ENCODE measurements at regions not wholly inside any gene's neighbourhood (a gene's known extent, or its start where the extent isn't known, plus 50 kb on each side); places are given as distances from the start of the nearest gene placed in this dataset.

GRCh38 chr10:4255751-4256150 is 470.7 kb upstream of the KLF6 start:
- Mint-ChIP-seq H3K9me3 (no peaks in the 10 kb centered on the region), H3K27me3 (no peaks in the 10 kb centered on the region), H3K27ac (no peak overlapping the region), H3K4me3 (no peak overlapping the region), H3K36me3 (ENCODE audit: low read depth) (no peaks in the 10 kb centered on the region), H3K4me1 (no peaks in the 10 kb centered on the region)
- ChIA-PET POLR2A (no interaction called here), CTCF (no interaction called here)
- no peak for TF ChIP-seq CTCF (IDR thresholded peaks at IDR 0.05)
- intact Hi-C loops (cut with micrococcal nuclease) = no loop called here
- ATAC-seq (ENCODE audit: low read depth) = no peak
- DNase-seq = no peak

- no peak overlapping the region for H3K4me3 Mint-ChIP-seq
- ChIA-PET CTCF (no interaction called here), POLR2A (interaction anchor here (0.6 kb wide), 1 partner anchor 103 kb away, joined by 4 read pairs; no protein-coding TSS in a partner anchor)
- no peaks in the 10 kb centered on the region for H3K27me3 Mint-ChIP-seq
- no peak overlapping the region for H3K27ac Mint-ChIP-seq
- ATAC-seq (ENCODE audit: low read depth) (no peak), DNase-seq (no peak)
- H3K9me3 Mint-ChIP-seq = no peaks in the 10 kb centered on the region
- no peaks in the 10 kb centered on the region for H3K36me3 Mint-ChIP-seq (ENCODE audit: low read depth)
- no peak for TF ChIP-seq CTCF (IDR thresholded peaks at IDR 0.05)
- H3K4me1 Mint-ChIP-seq = no peaks in the 10 kb centered on the region
- intact Hi-C loops (cut with micrococcal nuclease) = no loop called here
These were observed 469.3 kb upstream of the KLF6 start for GRCh38 chr10:4254101-4254994.

GRCh38 chr10:4252701-4253100 is 467.7 kb upstream of the KLF6 start:
- intact Hi-C loops (cut with micrococcal nuclease) = no loop called here
- H3K36me3 Mint-ChIP-seq (ENCODE audit: low read depth) = no peaks in the 10 kb centered on the region
- TF ChIP-seq CTCF (IDR thresholded peaks at IDR 0.05) = no peak

GRCh38 chr10:4250587-4250887 is 465.5 kb upstream of the KLF6 start:
- H3K4me1 Mint-ChIP-seq = peaks cover 11% of the 10 kb centered on the region
- POLR2A ChIA-PET = no interaction called here
- CTCF ChIA-PET = no interaction called here
- no peak overlapping the region for H3K27ac Mint-ChIP-seq
- ATAC-seq (ENCODE audit: low read depth) (no peak), DNase-seq (no peak)
- H3K36me3 Mint-ChIP-seq (ENCODE audit: low read depth) = no peaks in the 10 kb centered on the region
- intact Hi-C loops (cut with micrococcal nuclease) = no loop called here
- no peaks in the 10 kb centered on the region for H3K9me3 Mint-ChIP-seq
- H3K27me3 Mint-ChIP-seq = no peaks in the 10 kb centered on the region
- no peak for TF ChIP-seq CTCF (IDR thresholded peaks at IDR 0.05)
- no peak overlapping the region for H3K4me3 Mint-ChIP-seq

More at GRCh38 chr10:4252701-4253100, 467.7 kb upstream of the KLF6 start:
- ATAC-seq (ENCODE audit: low read depth) (no peak), DNase-seq (no peak)
- no peak overlapping the region for H3K27ac Mint-ChIP-seq
- ChIA-PET POLR2A (no interaction called here), CTCF (no interaction called here)
- H3K27me3 Mint-ChIP-seq = no peaks in the 10 kb centered on the region
- no peaks in the 10 kb centered on the region for H3K4me1 Mint-ChIP-seq
- H3K4me3 Mint-ChIP-seq = no peak overlapping the region
- H3K9me3 Mint-ChIP-seq = no peaks in the 10 kb centered on the region

GRCh38 chr10:4249841-4250586 is 465.0 kb upstream of the KLF6 start:
- H3K9me3 Mint-ChIP-seq = no peaks in the 10 kb centered on the region
- ChIA-PET POLR2A (no interaction called here), CTCF (no interaction called here)
- intact Hi-C loops (cut with micrococcal nuclease) = no loop called here
- H3K4me1 Mint-ChIP-seq = peaks cover 11% of the 10 kb centered on the region
- DNase-seq (no peak), ATAC-seq (ENCODE audit: low read depth) (no peak)
- H3K36me3 Mint-ChIP-seq (ENCODE audit: low read depth) = no peaks in the 10 kb centered on the region
- no peak overlapping the region for H3K27ac Mint-ChIP-seq
- H3K27me3 Mint-ChIP-seq = no peaks in the 10 kb centered on the region
- H3K4me3 Mint-ChIP-seq = no peak overlapping the region
- TF ChIP-seq CTCF (IDR thresholded peaks at IDR 0.05) = no peak
